ENCODE measurements at regions not wholly inside any gene's neighbourhood (a gene's known extent, or its start where the extent isn't known, plus 50 kb on each side); places are given as distances from the start of the nearest gene placed in this dataset.

DNA sequence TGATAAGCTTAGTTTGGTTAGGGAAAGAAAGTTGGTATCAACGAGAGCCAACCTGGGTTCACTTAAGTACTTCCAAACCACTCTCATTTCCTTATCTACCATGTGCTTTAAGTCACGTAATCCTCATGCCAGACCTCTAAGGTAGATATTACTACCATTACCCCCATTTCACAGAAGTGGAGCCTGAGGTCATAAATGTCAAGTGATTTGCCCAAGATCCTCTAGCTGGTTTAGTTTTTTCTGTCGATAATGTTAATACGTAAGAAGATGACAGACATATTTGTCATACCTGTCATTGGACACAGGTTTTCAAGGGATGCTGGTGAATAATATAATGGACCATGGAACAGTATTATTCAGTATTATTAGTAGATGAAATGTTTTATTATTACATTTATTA lies 197.4 kb upstream of the MKLN1 start:
- TF ChIP-seq, protein P1, sequence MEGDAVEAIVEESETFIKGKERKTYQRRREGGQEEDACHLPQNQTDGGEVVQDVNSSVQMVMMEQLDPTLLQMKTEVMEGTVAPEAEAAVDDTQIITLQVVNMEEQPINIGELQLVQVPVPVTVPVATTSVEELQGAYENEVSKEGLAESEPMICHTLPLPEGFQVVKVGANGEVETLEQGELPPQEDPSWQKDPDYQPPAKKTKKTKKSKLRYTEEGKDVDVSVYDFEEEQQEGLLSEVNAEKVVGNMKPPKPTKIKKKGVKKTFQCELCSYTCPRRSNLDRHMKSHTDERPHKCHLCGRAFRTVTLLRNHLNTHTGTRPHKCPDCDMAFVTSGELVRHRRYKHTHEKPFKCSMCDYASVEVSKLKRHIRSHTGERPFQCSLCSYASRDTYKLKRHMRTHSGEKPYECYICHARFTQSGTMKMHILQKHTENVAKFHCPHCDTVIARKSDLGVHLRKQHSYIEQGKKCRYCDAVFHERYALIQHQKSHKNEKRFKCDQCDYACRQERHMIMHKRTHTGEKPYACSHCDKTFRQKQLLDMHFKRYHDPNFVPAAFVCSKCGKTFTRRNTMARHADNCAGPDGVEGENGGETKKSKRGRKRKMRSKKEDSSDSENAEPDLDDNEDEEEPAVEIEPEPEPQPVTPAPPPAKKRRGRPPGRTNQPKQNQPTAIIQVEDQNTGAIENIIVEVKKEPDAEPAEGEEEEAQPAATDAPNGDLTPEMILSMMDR (IDR thresholded peaks at IDR 0.05), result no peak
- TF ChIP-seq ZFX (IDR thresholded peaks at IDR 0.05; ENCODE audit: borderline replicate concordance), result no peak

Data from 22Rv1 (cell line).